K562 (cell line): ENCODE measurements at regions not wholly inside any gene's neighbourhood (a gene's known extent, or its start where the extent isn't known, plus 50 kb on each side); places are given as distances from the start of the nearest gene placed in this dataset.

Experiments used
- CTBP1 ChIP-seq: fragments of 450-650 bp; IDR thresholded peaks from 2 replicates; pipeline ENCODE4 v1.6.1; 2016; ENCODE audit warnings: borderline replicate concordance
- POLR2B ChIP-seq: fragments of 450-650 bp; IDR thresholded peaks from 2 replicates; pipeline ENCODE4 v1.6.1; 2018; ENCODE audit warnings: low read depth; ENCODE audit not compliant: partially characterized antibody
- SOX6 ChIP-seq: fragments of 450-650 bp; IDR thresholded peaks from 2 replicates; pipeline ENCODE4 v1.6.1; 2014; ENCODE audit warnings: mild to moderate bottlenecking
- SUPT5H ChIP-seq: fragments of 450-650 bp; IDR thresholded peaks from 2 replicates; pipeline ENCODE4 v1.6.1; 2016
- ZEB2 ChIP-seq: fragments of 450-650 bp; IDR thresholded peaks from 2 replicates; pipeline ENCODE4 v1.6.1; 2016
- TF ChIP-seq, protein P1 (sequence below): fragments of 250-450 bp; sonication (Bioruptor Pico); IDR thresholded peaks from 2 replicates; pipeline ENCODE4 v1.5.0; 2021; ENCODE audit warnings: mild to moderate bottlenecking, borderline replicate concordance
- TF ChIP-seq, protein P2 (sequence below): fragments of 450-650 bp; IDR thresholded peaks from 2 replicates; pipeline ENCODE4 v1.6.1; 2016; ENCODE audit warnings: mild to moderate bottlenecking, moderate library complexity
- TF ChIP-seq, protein P3 (sequence below): sonication (generic); formaldehyde crosslinking; IDR thresholded peaks from 2 replicates; pipeline ENCODE4 v1.8.0; 2022; ENCODE audit warnings: mild to moderate bottlenecking, low read depth, missing genetic modification reagents
- TF ChIP-seq, protein P4 (sequence below), 2 experiments: fragments of 450-650 bp; conservative IDR thresholded peaks; 2 replicates each; pipeline ENCODE4 v1.6.1; 2017; ENCODE audit warnings: mild to moderate bottlenecking in 2 of 2, moderate library complexity in 2 of 2

DNA sequence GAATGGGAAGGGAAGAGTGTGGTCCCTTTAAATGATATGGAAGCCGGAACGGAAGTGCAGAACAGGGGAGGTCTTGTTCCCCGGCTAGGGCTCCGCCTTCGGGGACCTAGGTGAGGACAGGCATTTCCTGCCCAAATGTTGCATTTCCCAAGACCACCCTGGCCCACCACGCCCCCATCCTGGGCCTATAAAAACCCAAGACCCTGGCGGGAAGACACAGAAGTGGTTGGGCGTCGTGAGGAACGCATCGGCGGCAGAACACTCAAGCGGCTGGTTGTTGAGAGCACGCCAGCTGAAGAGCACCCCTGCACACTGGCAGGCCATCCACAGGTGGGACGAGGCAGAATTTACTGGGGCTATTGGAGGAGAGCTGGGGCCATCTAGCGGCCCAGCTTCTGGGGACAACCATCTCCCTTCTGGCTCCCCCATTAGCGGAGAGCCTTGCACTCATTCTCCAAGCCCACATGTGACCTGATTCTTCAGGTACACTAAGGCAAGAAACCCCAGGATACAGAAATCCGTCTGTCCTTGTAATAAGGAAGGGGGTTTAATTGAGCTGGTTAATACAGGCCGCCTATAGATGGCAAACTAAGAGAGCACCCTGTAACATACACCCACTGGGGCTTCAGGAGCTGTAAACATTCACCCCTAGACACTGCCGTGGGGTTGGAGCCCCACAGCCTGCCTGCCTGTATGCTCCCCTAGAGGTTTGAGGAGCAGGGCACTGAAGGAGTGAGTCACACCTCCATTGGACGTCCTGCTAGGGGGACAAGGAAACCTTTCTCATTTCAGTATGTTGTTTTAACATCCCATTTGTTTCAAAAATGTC, 1327.9 kb downstream of the BRINP3 start (continued):
- TF ChIP-seq, protein P1, sequence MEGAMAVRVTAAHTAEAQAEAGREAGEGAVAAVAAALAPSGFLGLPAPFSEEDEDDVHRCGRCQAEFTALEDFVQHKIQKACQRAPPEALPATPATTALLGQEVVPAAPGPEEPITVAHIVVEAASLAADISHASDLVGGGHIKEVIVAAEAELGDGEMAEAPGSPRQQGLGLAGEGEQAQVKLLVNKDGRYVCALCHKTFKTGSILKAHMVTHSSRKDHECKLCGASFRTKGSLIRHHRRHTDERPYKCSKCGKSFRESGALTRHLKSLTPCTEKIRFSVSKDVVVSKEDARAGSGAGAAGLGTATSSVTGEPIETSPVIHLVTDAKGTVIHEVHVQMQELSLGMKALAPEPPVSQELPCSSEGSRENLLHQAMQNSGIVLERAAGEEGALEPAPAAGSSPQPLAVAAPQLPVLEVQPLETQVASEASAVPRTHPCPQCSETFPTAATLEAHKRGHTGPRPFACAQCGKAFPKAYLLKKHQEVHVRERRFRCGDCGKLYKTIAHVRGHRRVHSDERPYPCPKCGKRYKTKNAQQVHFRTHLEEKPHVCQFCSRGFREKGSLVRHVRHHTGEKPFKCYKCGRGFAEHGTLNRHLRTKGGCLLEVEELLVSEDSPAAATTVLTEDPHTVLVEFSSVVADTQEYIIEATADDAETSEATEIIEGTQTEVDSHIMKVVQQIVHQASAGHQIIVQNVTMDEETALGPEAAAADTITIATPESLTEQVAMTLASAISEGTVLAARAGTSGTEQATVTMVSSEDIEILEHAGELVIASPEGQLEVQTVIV, result no peak
- TF ChIP-seq, protein P2, sequence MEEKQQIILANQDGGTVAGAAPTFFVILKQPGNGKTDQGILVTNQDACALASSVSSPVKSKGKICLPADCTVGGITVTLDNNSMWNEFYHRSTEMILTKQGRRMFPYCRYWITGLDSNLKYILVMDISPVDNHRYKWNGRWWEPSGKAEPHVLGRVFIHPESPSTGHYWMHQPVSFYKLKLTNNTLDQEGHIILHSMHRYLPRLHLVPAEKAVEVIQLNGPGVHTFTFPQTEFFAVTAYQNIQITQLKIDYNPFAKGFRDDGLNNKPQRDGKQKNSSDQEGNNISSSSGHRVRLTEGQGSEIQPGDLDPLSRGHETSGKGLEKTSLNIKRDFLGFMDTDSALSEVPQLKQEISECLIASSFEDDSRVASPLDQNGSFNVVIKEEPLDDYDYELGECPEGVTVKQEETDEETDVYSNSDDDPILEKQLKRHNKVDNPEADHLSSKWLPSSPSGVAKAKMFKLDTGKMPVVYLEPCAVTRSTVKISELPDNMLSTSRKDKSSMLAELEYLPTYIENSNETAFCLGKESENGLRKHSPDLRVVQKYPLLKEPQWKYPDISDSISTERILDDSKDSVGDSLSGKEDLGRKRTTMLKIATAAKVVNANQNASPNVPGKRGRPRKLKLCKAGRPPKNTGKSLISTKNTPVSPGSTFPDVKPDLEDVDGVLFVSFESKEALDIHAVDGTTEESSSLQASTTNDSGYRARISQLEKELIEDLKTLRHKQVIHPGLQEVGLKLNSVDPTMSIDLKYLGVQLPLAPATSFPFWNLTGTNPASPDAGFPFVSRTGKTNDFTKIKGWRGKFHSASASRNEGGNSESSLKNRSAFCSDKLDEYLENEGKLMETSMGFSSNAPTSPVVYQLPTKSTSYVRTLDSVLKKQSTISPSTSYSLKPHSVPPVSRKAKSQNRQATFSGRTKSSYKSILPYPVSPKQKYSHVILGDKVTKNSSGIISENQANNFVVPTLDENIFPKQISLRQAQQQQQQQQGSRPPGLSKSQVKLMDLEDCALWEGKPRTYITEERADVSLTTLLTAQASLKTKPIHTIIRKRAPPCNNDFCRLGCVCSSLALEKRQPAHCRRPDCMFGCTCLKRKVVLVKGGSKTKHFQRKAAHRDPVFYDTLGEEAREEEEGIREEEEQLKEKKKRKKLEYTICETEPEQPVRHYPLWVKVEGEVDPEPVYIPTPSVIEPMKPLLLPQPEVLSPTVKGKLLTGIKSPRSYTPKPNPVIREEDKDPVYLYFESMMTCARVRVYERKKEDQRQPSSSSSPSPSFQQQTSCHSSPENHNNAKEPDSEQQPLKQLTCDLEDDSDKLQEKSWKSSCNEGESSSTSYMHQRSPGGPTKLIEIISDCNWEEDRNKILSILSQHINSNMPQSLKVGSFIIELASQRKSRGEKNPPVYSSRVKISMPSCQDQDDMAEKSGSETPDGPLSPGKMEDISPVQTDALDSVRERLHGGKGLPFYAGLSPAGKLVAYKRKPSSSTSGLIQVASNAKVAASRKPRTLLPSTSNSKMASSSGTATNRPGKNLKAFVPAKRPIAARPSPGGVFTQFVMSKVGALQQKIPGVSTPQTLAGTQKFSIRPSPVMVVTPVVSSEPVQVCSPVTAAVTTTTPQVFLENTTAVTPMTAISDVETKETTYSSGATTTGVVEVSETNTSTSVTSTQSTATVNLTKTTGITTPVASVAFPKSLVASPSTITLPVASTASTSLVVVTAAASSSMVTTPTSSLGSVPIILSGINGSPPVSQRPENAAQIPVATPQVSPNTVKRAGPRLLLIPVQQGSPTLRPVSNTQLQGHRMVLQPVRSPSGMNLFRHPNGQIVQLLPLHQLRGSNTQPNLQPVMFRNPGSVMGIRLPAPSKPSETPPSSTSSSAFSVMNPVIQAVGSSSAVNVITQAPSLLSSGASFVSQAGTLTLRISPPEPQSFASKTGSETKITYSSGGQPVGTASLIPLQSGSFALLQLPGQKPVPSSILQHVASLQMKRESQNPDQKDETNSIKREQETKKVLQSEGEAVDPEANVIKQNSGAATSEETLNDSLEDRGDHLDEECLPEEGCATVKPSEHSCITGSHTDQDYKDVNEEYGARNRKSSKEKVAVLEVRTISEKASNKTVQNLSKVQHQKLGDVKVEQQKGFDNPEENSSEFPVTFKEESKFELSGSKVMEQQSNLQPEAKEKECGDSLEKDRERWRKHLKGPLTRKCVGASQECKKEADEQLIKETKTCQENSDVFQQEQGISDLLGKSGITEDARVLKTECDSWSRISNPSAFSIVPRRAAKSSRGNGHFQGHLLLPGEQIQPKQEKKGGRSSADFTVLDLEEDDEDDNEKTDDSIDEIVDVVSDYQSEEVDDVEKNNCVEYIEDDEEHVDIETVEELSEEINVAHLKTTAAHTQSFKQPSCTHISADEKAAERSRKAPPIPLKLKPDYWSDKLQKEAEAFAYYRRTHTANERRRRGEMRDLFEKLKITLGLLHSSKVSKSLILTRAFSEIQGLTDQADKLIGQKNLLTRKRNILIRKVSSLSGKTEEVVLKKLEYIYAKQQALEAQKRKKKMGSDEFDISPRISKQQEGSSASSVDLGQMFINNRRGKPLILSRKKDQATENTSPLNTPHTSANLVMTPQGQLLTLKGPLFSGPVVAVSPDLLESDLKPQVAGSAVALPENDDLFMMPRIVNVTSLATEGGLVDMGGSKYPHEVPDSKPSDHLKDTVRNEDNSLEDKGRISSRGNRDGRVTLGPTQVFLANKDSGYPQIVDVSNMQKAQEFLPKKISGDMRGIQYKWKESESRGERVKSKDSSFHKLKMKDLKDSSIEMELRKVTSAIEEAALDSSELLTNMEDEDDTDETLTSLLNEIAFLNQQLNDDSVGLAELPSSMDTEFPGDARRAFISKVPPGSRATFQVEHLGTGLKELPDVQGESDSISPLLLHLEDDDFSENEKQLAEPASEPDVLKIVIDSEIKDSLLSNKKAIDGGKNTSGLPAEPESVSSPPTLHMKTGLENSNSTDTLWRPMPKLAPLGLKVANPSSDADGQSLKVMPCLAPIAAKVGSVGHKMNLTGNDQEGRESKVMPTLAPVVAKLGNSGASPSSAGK, result peak; percentile 93
- TF ChIP-seq, protein P3, sequence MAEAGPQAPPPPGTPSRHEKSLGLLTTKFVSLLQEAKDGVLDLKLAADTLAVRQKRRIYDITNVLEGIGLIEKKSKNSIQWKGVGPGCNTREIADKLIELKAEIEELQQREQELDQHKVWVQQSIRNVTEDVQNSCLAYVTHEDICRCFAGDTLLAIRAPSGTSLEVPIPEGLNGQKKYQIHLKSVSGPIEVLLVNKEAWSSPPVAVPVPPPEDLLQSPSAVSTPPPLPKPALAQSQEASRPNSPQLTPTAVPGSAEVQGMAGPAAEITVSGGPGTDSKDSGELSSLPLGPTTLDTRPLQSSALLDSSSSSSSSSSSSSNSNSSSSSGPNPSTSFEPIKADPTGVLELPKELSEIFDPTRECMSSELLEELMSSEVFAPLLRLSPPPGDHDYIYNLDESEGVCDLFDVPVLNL, result 0 out of 2 replicates have a peak, but pooled peaks have one; percentile 24
- TF ChIP-seq POLR2B (peak; percentile 89), SOX6 (0 out of 2 replicates have a peak, but pooled peaks have one; percentile 33), ZEB2 (peak; percentile 70; the same call in 1 of the 2 replicates), CTBP1 (peak; percentile 76; the same call in 1 of the 2 replicates), SUPT5H (peak; percentile 84)
- TF ChIP-seq, protein P4, sequence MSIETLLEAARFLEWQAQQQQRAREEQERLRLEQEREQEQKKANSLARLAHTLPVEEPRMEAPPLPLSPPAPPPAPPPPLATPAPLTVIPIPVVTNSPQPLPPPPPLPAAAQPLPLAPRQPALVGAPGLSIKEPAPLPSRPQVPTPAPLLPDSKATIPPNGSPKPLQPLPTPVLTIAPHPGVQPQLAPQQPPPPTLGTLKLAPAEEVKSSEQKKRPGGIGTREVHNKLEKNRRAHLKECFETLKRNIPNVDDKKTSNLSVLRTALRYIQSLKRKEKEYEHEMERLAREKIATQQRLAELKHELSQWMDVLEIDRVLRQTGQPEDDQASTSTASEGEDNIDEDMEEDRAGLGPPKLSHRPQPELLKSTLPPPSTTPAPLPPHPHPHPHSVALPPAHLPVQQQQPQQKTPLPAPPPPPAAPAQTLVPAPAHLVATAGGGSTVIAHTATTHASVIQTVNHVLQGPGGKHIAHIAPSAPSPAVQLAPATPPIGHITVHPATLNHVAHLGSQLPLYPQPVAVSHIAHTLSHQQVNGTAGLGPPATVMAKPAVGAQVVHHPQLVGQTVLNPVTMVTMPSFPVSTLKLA (conservative IDR thresholded peaks at IDR 0.05), result peak in 1 of 2 experiments; percentile 36; a peak in 1 of 4 replicates
